COR-L47 (cell line): ENCODE measurements at regions not wholly inside any gene's neighbourhood (a gene's known extent, or its start where the extent isn't known, plus 50 kb on each side); places are given as distances from the start of the nearest gene placed in this dataset.

Experiments
- DNase-seq: peaks from one replicate; lab custom pipeline; 2025; lab: John Stamatoyannopoulos, UW

- no peak for DNase-seq
These were observed 206.0 kb upstream of the RPS6KA3 start for GRCh38 chrX:20472620-20473258.

DNA sequence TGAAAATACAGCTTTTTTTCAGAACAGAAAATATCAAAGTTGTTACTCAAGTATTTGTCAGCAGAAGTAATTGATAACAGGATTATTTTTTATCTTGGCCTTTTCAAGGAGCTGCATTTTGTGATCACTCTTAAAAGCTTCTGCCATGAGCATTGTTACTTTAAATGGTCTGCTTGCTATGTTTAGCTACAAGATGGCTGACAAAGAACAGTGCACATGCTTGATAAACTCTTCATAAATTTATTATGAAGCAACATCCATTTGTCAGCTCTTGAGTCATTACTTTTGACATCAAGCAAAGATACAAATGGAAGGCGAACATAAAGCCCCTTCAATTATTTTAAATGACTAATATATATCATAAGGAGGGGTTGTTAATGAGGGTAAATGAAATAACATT lies 205.4 kb upstream of the RPS6KA3 start:
- DNase-seq: no peak

GRCh38 chrX:20471483-20471882 lies 204.8 kb upstream of the RPS6KA3 start:
- no peak for DNase-seq

GRCh38 chrX:20463296-20464075 lies 196.8 kb upstream of the RPS6KA3 start:
- no peak for DNase-seq

DNA sequence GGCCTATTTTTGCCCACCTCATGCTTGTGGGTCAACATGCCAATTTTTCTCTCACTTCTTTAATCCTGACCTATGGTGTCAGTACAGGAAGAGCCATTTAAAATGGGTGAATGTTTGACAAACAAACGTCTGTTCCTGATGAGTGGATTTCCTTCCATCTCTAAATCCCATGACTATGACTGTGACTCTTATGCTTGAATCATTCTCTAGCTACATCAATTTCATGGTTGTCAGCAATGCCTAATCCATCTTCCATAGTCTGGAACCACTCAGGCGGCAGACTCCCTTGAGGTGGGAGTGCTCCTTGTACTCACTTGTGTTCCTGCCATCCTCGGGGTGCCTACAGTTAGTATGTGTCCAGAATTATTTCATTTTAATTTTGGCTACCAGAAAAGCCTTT lies 194.9 kb upstream of the RPS6KA3 start:
- no peak for DNase-seq

DNA sequence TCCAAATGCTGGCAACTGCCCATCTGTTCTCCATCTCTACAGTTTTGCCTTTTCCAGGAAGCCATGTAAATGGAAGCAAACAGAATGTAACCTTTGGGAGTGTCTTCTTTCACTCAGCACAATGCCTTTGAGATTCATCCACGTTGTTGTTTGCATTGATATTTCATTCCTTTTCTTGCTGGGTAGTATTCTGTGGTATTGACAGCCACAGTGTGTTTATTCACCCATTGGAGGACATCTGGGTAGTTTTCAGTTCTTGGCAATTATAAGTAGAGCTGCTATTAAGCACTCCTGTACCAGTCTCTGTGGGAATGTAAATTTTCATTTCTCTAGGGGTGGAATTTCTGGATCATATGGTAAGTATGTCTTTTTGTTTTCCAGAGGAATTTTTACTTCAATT lies 194.3 kb upstream of the RPS6KA3 start:
- no peak for DNase-seq

GRCh38 chrX:20459410-20460350 lies 193.0 kb upstream of the RPS6KA3 start:
- DNase-seq: no peak

GRCh38 chrX:20456971-20457370 lies 190.3 kb upstream of the RPS6KA3 start:
- DNase-seq: no peak

DNA sequence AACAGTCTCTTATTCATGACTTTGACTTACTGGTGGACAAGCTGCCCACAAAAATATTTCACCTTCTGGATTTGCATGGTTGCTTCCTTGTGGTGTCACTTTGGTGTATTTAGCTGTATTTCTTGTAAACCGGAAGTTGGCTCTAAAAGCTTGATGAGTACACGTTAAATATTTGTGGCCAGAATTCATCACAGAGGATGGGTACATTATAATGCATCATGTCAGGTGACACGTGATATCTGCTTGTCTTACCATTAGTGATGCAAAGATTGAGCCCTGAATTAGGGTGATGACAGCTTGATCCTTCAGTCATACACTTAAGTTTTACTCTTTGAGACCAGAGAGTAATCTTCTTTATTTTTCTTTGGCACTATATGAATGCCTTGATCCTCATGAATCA lies 188.3 kb upstream of the RPS6KA3 start:
- no peak for DNase-seq

DNA sequence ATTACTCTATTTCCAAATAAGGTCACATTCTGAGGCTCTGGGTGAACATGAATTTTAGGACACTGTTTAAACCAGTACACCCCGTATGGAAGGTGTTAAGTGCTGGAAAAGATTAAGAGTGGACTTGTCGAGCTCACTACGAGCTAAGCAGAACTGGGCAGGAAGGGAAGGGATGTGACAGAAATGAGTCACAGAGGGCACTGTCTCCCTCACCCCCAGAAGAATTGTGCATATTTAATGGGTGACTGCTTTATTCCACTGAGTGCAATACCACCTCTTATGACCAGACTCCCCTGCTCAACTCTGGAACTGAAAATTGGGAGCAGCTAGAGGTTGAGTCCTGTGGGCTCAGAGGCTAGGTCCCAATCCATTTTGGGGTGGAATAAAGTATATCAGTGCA lies 187.4 kb upstream of the RPS6KA3 start:
- no peak for DNase-seq

- no peak for DNase-seq
These were observed 185.8 kb upstream of the RPS6KA3 start for GRCh38 chrX:20452487-20452886.

- no peak for DNase-seq
These were observed 185.2 kb upstream of the RPS6KA3 start for GRCh38 chrX:20451929-20452328.

DNA sequence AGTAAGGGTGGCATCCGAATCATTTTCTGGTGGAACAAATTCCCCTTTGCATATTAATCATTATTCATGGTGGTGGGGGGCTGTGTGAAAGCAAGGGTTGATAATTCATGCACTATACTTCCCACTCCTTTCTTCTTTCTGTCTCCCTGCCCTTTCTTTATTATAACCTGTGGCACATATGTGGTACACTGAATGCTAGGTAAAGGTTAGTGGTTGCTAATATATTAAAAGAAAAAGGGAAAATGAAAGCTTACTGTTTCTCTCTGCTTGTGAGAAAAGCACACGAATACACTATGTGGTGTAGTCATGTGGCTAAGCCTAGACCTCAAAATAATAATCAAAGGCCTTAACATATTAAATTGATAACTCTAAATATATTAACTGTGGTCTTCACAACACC lies 178.4 kb upstream of the RPS6KA3 start:
- no peak for DNase-seq

GRCh38 chrX:20442597-20442996 lies 175.9 kb upstream of the RPS6KA3 start:
- DNase-seq: peak; percentile 56

DNA sequence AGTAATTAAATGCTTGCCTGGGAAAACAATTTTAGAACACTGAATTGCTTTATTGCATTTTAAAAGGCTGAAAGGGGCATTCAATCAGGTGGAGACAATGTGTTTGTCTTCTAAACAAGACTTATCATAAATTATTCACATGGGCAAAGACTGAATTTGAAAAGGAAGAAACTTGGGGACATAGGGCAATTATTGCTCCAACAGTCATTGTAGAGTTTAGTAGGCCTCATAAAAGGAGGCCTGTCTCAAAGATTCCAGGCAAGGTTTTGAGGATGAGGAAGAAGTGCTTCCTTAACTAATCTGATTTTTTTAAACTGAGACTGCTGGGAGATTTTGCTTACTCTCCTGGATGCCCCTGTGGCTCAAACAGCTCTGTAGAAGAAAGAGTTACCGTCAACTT lies 174.4 kb upstream of the RPS6KA3 start:
- no peak for DNase-seq

GRCh38 chrX:20438871-20439526 lies 172.3 kb upstream of the RPS6KA3 start:
- DNase-seq: no peak

DNA sequence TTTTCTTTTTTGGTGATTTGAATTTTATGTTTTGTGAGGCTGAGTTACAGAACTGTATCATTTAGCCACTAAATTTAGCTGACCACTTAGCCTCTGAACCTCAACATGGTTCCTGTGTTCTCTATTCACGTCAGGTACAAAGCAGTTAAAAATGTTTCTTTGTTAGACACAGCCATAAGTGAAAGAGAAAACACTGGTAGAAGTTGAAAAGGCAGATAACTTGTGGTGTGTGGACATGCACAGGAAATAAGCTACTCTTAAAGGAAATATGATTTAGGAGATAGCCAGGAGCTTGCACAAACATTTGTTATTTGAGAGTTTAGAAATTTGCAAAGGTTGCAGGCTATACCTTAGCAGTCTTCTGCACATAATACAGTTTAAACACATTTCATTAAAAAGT lies 171.0 kb upstream of the RPS6KA3 start:
- DNase-seq: no peak

- no peak for DNase-seq
These were observed 169.2 kb upstream of the RPS6KA3 start for GRCh38 chrX:20435913-20436312.

DNA sequence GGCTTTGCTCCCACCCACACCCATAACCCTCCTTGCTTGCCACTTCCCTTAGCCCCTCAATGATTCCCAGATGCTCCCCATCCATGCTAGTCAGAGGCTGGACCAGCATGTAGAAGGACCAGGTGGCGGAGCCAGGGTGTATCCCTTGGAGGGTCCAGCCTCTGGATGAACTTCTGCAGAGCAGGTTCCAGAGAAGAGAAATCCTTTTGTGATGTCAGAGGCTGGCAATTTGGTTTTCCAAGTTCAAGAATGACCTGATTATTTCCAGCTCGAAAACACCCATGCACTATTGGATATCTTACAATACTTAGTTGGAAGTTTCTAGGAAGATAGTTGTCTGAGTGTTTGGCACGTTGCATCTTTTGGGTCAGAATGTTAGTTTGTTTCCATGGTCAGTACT lies 168.3 kb upstream of the RPS6KA3 start:
- no peak for DNase-seq

- DNase-seq: no peak
These were observed 166.7 kb upstream of the RPS6KA3 start for GRCh38 chrX:20433388-20433775.

GRCh38 chrX:20432746-20433387 lies 166.2 kb upstream of the RPS6KA3 start:
- DNase-seq: no peak

- no peak for DNase-seq
These were observed 165.3 kb upstream of the RPS6KA3 start for GRCh38 chrX:20432048-20432447.
